Sigmoid colon (tissue), 4 donors: ENCODE measurements at regions not wholly inside any gene's neighbourhood (a gene's known extent, or its start where the extent isn't known, plus 50 kb on each side); places are given as distances from the start of the nearest gene placed in this dataset.

Source experiments
- CTCF ChIP-seq, 4 experiments: fragments of 450-650 bp in 3 of 4; fragments of 200-600 bp in 1 of 4; IDR thresholded peaks; one replicate each; pipeline ENCODE4 v1.5.1; 2016 to 2019; ENCODE audit warnings: antibody characterized with exemption in 4 of 4, mild to moderate bottlenecking in 3 of 4, moderate library complexity in 2 of 4
- EP300 ChIP-seq, 4 donors: sonication (generic); formaldehyde crosslinking; IDR thresholded peaks; one replicate each; pipeline ENCODE4 v1.6.1; 2017; ENCODE audit warnings: antibody characterized with exemption in 4 of 4
- POLR2A ChIP-seq, 2 donors: fragments of 450-650 bp; IDR thresholded peaks; one replicate each; pipeline ENCODE4 v1.6.1; 2016; ENCODE audit warnings: antibody characterized with exemption in 2 of 2, mild to moderate bottlenecking in 2 of 2, moderate library complexity in 2 of 2

DNA sequence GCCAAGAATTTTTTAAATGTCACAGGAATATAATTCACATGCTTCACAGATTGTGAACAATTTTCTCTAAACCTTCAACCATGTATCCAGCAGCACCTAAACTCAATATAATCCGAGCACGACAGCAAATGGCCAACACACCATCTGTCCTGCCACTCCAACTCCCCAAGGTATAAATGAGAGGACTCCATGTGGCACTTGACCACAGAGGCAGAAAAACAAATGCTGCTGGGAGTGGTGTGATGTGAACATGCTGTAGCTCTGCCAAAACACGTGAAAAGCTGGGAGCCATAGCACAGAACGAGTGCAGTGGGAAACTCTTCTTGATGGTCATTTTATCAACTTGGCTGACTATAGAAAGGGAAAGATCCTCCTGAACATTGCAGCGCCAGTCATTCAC lies 70.9 kb downstream of the LLPH start:
- TF ChIP-seq POLR2A (IDR thresholded peaks at IDR 0.05) = no peak
- no peak for TF ChIP-seq CTCF (IDR thresholded peaks at IDR 0.05)
- TF ChIP-seq EP300 (IDR thresholded peaks at IDR 0.05) = no peak
